ENCODE measurements at regions not wholly inside any gene's neighbourhood (a gene's known extent, or its start where the extent isn't known, plus 50 kb on each side); places are given as distances from the start of the nearest gene placed in this dataset.

DNA sequence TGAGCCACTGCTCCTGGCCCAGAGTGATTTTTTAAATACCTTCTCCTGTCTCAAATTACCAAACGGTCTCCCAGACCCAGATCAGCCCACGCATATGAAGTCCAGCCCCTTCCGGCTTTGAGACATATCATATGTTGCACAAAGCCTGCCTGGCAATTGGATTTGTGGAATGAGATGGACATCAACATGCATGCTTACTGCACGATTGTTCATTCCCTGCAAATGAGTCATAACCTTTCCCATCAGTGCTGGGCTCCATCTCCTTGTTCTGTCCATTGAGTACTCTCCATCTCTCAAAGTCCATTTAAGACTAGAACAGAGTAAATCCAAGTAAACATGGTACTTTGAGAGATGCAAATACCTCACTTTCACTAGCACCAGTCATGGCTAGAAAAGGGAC lies 612.2 kb upstream of the USP24 start:
- no peak for DNase-seq (ENCODE audit: low spot score)
- in situ Hi-C loops (cut with MboI; ENCODE audit: low pct_unique_long_range_greater_than_20kb, low sequenced_read_pairs, unreplicated experiment), result no loop called here
- no peak for TF ChIP-seq CTCF (IDR thresholded peaks at IDR 0.05; ENCODE audit: extremely low read depth, insufficient read depth, missing control alignments)

DNA sequence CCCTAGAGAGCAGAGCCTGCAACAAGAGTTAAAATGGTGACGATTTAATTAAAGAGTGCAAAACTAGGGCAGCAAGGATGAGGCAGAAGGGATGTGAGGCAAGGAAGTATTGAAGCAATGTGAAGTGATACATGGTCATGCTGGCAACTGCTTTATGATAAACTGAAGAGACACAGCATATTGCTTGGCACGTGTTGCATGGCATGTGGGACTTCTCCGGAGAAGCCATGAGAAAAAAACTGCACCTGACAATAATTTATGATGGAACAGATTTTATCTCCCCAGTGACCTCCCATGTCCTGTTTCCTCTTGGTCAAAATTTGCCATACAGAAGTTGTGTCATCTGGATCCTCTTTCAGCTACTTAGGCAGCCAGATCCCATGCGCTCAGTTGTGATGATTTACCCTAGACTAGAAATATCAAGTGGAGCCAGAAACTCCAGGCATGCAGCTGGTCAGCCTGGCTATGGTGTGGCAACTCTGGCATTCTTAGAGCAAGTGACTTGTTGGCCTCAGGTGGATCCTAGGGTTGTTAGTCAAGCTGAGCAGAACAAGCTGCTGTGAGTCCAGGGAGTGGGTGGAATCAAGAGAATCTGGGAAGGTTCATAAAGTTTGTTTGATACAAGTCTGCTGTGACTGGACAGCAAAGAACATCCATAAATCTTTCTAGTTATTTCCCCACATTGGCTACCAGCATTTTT lies 611.4 kb upstream of the USP24 start:
- no peak for DNase-seq (ENCODE audit: low spot score)
- TF ChIP-seq CTCF (IDR thresholded peaks at IDR 0.05; ENCODE audit: extremely low read depth, insufficient read depth, missing control alignments), result no peak
- in situ Hi-C loops (cut with MboI; ENCODE audit: low pct_unique_long_range_greater_than_20kb, low sequenced_read_pairs, unreplicated experiment), result no loop called here

DNA sequence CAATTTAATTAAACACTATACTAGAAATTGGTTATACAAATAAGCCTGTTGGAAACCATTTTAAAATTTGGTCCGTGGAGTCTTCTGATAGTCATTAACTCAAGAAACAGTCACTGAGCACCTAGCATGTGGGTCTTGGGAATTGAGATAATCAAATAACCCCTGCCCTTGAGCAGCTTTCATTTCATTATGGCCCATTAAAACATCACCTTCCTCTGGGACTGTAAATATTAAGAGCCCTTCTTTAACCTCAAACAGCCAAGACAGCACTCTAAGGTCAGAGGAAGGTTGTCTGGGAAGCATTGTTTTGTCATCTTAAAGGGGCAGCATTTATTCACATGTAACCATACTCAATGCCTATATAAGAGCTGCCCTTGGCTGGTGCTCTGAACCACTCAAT lies 610.3 kb upstream of the USP24 start:
- TF ChIP-seq CTCF (IDR thresholded peaks at IDR 0.05; ENCODE audit: extremely low read depth, insufficient read depth, missing control alignments), result no peak
- DNase-seq (ENCODE audit: low spot score), result no peak
- in situ Hi-C loops (cut with MboI; ENCODE audit: low pct_unique_long_range_greater_than_20kb, low sequenced_read_pairs, unreplicated experiment), result no loop called here

- TF ChIP-seq CTCF (IDR thresholded peaks at IDR 0.05; ENCODE audit: extremely low read depth, insufficient read depth, missing control alignments), result no peak
- no peak for DNase-seq (ENCODE audit: low spot score)
- in situ Hi-C loops (cut with MboI; ENCODE audit: low pct_unique_long_range_greater_than_20kb, low sequenced_read_pairs, unreplicated experiment), result no loop called here
Measured at GRCh38 chr1:55824251-55824640, 609.1 kb upstream of the USP24 start.

DNA sequence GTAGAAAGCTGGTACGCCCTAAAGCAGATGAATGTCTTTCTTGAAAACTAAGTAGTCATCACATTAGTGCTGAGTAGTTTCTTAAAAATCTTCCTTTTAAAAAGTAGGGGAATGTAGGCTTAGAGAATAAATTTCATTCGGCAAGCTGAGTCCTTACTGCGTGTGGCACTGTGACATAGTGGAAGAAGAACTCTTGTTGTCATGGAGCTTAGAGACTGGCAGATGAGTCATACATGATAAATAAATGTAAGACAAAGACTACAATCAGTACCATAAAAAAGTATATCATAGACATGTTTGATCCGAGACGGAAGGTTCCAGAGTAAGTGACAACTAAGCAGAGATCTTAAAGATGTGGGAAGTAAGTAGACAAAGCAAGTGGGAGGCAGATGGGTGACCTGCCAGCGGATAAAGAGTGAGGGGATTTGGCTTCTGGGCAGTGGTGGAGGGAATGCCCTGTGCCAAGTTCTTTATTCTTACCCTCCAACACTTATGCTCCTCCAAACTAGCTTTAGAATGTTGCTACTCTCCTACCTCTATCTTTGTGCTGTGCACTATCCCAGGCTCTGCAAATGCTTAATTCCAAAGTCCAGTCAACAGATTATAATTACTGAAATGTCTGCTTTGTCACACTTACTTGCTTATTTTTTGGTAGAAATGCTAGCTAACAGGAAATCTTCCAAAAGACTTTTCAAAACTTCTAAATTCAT lies 608.5 kb upstream of the USP24 start:
- in situ Hi-C loops (cut with MboI; ENCODE audit: low pct_unique_long_range_greater_than_20kb, low sequenced_read_pairs, unreplicated experiment), result no loop called here
- DNase-seq (ENCODE audit: low spot score), result no peak

GRCh38 chr1:55822891-55823290 lies 607.7 kb upstream of the USP24 start:
- in situ Hi-C loops (cut with MboI; ENCODE audit: low pct_unique_long_range_greater_than_20kb, low sequenced_read_pairs, unreplicated experiment), result no loop called here
- no peak for DNase-seq (ENCODE audit: low spot score)

More for the DNA sequence above, 608.5 kb upstream of the USP24 start:
- TF ChIP-seq CTCF (IDR thresholded peaks at IDR 0.05; ENCODE audit: extremely low read depth, insufficient read depth, missing control alignments), result no peak

More at GRCh38 chr1:55822891-55823290, 607.7 kb upstream of the USP24 start:
- no peak for TF ChIP-seq CTCF (IDR thresholded peaks at IDR 0.05; ENCODE audit: extremely low read depth, insufficient read depth, missing control alignments)
